ENCODE measurements at regions not wholly inside any gene's neighbourhood (a gene's known extent, or its start where the extent isn't known, plus 50 kb on each side); places are given as distances from the start of the nearest gene placed in this dataset.

DNA sequence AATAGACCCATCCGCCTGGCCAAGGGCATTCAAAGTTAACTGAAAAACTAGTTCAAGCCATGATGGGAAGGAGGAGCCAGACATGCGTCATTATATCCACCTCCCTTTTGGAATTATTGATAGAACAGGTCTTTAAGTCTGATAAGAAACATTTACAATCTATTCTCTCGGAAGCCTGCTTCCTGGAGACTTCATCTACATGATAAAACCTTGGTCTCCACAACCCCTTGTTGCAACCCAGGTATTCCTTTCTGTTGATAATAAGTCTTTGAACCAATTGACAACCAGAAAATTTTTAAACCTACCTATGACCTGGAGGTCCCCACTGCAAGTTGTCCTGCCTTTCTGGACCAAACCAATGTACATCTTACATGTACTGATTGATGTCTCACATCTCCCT is 451.3 kb downstream of the NAF1 start:
- DNase-seq, result no peak

DNA sequence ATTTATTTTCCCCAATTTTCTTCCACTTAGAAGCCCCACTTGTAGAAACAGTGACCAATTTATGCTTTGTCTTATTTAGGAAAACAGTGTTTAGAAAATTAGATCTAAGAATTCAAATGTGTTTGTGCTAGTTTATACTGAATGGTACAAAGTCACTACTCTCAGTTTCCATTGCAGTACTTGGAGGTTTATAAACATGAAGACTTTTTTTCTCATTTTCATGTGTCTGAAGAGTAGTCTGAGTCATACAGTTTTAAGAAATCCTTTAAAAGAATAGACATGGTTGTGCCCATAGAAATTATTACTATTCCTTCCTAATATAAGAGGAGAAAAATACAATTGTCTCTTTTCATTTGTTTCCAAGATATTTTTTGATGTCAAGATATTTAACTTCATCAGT is 458.7 kb downstream of the NAF1 start:
- DNase-seq, result no peak

DNA sequence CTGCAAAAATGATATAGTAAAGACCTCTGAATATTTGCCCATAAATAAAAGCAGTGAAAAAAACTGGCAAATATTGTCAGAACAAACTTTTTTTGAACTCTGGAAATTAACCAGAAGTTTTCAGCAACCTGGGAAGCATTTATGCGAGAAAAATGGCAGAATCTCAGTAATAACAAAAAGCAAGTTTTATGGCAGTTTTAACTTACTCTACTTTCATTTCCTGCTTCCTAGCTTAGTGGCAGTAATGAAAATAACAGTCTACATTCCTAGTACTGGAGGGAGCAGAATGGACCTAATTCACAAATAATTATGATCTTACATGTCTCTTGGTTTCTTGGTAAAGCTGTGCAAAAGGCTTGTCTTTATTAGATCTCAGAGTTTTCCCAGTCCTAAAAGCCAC is 460.1 kb downstream of the NAF1 start:
- DNase-seq, result no peak

DNA sequence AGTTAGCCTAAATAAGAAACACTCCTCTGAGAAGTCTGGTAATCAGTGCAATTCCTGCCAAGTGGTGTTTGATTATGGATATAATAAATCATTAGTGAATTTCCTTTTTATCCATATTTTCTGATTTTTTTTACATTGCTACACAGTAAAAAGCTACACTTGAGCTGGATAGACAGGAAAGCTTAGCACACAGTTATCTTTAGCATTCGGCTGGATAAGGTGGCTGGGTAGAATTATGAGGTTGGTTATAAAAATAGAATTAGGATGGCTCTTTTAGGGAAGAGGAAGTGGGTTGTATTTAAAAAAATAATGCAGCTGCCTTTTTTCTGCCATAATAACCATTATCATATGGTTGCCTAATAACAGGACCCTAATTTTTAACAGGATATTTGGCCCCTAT is 460.6 kb downstream of the NAF1 start:
- no peak for DNase-seq

DNA sequence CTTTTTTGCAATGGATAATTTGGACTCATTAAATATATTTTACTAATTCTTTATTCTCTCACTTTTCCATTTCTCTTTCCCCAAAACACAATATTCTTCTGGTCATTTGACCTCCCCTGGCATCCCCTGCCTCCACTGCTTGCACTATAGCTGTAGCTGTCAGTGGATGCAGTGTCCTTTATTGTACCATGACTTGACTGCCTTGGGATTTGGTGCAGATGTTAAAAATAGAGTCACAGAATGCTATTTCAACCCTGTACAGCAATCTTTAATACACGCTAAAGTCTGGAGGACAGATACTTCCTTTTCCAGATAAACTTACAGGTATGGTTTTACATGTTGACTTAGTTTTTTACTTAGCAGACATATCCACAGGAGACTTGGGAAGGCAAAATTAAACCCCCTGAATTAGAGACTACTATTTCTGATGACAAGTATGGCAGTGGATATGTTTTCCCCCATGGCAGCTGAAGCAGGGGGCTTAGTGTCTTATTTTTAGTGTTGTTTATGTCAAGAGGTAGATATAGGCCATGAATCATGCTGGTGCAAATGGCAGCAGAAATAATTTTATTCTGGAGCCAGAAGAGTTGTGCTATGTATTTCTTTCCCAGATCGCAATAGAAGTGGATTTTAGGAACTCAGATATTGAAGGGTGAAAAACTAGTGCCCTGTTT is 461.4 kb downstream of the NAF1 start:
- DNase-seq, result no peak

DNA sequence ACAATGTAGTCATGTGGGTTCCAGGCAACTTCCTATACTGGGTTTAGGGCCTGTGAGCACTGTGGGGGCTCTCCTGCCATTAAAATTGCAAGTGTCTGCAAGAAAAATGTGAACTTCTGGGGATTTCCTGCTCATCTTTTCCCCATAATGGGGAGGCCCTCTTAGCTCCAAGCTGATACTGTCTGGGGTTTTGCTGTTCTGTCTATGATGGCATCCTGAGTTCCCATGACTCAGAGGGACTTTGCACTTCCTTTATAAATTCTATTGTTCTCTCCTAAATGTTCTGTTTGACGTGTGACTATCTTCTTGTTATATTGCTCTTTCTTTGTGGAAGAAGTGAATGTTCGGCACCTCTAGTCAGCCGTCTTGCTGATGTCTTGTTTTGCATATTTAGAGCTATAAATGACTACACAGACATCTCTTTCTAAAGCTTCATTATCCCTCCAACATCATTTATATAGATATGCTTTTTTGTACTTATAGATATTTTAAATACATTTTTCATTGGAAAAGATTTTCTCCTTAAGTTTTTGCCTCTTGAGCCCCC is 465.8 kb downstream of the NAF1 start:
- no peak for DNase-seq

DNA sequence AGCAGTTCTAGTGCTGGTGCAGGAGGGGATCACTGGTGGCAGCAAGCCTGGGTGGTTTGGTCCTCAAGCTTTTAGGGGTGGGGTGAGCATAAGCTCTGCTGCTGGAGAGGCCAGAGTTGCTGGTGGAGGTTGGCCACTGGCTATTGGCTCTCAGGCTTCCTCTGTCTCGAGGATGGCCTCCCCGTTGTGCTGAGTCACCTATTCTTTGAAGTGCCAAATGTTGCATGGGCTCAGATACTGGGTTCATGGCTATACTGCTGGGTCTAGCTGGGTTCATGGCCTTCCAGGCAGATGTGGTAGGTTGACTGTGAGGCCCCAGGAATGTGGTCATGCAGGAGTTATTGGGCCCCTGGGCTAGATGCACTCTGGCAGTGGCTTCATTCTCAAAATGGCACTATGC is 466.3 kb downstream of the NAF1 start:
- DNase-seq, result no peak

DNA sequence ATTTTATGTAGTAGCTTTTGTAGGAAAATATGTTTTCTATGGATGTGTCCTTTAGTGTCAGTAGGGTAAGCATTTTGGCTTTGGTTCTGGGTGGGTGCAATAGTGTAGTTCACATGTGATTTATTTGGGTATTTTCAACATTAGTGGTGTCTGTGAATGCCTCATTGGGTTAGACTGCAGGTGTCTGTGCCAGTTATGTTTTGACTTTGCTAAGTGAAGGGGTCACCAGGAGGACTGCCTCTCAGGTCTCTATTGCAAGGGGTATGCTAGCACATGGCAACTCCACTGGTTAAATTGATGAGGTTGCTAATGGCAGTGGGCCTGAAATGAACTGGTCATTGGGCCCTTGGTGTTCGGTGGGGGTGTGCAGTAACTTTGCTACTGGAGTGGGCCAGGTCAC is 467.1 kb downstream of the NAF1 start:
- DNase-seq, result no peak

DNA sequence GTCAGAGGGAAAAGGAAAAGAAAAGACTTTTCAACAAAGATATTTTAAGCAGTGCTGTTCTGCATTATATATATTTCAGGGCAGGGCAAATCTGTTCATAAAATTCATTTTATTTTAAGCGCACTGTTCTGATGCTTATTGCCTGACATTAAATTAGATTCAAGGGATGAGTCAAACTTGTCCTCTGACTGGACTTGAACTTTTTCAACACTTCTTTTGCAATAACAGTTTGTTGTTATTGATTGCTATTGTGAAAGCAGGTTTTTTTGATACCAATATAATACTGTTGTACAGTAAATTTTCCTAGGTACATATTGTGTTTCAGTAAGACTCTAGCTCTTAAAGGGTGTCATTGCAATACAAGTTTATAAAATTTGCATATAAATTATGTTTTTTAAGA is 481.3 kb downstream of the NAF1 start:
- DNase-seq, result no peak

DNA sequence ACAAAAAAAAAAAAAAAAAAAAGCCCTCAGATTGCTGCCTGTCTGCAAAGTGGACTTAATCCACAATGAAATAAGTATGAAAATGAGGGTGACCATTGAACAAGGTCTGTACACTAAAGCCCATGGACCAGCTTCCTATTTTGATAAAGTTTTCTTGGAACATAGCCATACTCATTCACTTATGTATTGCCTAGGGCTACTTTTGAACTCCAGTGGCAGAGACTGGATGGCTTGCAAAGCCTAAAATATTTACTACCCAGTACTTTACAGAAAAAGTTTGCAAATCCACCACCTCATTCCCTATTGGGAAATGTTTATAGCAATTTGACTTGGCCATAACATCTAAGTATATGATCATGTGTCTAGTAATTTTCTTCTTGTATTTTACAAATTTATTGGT is 481.7 kb downstream of the NAF1 start:
- no peak for DNase-seq

DNA sequence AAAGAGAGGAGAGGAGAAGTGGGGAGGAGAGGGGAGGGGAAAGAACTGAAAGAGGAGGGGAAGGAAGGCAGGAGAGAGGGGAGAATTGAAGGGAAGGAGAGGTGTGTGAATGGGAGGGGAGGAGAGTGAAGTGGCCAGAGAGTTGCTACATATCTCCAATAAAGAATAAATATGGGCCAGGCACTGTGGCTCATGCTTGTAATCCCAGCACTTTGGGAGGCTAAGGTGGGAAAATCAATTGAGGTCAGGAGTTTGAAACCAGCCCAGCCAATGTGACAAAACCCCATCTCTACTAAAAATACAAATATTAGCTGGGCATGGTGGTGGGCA is 482.4 kb downstream of the NAF1 start:
- no peak for DNase-seq

DNA sequence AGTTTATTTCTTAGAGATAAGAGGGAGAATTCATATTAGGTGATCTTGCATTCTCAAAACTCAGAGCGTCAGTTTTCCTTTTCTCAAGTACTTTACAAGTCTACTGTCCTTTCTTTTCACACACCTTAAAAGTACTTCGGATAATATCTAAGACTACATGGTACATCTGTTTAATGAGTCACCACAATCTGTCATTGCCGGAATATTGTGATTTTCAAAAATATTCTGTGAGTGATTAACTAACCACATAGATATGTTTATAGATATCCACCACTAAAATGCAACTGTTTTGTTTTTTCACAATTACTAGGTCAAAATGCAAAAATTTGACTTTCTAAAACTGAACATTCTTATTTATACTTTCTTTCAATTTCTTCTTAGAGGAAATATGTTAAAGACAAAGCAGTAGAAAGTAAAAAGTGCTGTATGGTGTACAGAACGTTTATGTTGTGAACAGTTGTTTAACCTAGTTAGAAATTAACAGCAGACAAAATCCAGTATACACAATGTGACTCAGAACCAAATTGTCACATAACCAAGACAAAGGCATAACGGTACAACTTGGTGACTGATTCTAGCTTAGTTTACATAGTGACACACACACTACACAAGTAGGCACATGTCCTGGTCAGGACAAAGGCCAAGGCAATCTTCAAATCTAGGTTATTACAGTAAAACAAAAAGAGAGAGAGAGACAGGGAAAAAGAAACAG is 482.9 kb downstream of the NAF1 start:
- no peak for DNase-seq

DNA sequence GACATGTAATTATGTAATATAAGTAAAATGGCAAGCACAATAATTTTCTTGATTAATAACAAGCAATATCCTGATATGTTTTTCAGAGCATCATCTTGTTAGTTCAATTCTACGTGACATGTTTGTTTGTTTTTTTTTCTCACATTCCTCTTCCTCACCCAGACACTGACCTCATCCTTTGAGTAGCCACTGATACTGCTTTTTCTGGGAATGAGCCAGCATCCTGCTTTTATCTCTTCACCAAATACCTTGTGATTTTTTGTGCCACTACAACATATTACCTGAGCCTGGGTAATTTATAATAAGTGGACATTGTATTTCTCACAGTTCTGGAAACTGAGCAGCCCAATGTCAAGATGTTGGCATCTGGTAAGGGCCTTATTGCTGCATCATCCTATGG is 484.0 kb downstream of the NAF1 start:
- DNase-seq, result no peak

DNA sequence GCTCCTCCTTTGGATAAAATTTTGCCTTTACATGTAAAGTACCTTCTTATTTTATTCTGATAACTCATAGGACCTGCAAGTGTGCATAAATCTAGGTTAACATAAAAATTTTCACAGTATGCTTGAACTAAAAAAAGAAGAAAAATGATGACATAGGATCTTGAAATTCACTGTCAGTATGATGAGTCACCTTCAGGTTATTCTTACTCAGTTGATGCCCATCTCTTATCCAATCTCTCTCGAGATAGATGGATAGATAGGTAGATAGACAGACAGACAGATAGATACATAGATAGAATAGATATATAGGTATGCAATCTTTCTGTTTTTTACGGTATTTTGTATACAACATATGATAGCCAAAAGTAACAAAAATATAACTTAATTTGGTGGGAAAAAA is 485.5 kb downstream of the NAF1 start:
- no peak for DNase-seq

DNA sequence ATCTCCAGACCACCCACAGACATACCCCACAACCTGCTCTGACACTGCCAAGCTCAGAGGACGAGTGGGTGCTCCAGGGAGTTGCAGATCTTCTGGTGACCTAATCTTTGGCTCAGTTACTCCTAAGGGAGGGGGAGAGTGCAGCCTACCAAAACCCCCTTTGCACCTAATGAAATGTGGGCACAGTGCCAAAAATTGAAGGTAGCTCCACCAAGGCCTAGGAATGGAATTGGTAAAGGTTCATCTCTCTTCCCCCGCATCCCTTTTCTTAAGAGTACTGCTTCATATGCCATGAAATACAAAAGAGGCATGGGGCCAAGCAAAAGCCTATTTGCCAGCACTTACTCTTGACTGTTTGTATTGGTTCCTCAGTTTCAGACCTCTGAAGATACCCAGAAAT is 491.0 kb downstream of the NAF1 start:
- no peak for DNase-seq

DNA sequence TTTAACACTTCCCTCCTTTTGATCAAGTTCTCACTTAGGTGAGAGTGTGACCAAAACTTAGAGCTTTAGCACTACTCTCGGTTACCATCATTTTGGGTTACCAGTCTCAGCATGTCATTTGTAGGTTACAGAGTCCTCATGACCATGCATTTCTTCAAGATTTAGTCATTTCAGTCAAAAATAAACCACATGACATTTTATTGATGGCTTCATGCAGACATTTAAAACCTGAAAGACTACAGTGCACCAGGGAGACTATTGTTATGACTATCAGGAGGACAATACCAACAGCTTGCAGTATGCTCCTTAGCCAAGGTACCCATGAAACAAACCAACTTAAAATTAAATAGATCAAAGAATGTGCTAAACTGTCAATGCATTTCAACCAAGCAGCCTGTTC is 498.1 kb upstream of the FSTL5 start:
- no peak for DNase-seq

DNA sequence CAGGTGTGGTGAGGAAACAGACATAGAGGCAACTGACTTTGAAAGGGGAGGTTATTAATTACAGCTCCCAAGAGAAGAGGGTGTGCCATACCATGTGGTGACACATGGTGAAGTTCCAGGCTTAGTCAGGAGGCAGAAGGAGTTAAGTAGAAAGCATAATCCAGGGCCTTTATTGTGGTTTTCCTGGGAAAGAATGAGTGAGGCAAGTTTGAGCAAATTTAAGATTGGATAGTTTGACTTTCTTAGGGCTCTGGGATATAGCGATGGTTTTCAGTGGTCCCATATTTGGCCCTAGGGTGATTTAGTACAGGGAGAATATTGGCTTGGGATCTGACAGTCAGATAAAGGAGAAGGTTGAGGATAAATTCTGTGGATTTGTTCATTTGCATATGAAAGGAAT is 495.9 kb upstream of the FSTL5 start:
- DNase-seq, result no peak

DNA sequence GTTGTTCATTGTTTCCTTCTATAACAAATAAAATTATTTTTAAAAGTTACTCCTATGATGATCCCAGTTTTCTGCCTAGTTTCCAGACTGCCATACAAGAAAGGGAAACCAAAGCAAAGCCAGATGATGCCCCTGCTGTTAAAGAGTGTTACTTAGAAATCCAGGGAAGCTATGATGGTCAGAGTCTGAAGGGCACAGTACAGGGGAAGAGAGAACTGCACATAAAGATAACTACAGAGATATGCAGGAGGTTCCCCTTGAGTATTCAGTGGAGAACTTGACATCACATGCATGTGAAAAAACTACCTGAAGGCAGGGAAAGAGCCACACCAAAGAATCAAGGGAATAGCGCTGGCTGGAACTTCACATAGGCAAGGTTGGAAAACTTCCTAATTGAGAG is 494.2 kb upstream of the FSTL5 start:
- DNase-seq, result no peak

DNA sequence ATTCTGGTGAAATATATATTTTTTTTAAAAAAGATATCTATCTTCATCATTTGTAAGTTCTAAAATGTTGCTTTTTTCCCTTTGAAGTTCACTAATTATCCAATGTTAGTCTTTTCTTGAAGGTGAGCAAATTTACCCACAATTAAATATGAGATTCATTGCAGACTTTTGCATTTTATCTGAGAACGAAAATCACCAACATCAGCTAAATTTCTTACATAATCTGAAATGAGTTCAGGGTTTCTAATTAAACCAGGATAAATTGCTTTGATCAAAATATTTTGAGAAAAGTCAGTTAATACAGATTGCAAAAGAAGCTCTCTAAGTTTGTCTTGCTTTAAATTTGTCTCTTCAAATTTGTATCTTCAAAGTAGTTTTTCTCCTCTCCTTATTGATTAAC is 486.4 kb upstream of the FSTL5 start:
- DNase-seq, result no peak

DNA sequence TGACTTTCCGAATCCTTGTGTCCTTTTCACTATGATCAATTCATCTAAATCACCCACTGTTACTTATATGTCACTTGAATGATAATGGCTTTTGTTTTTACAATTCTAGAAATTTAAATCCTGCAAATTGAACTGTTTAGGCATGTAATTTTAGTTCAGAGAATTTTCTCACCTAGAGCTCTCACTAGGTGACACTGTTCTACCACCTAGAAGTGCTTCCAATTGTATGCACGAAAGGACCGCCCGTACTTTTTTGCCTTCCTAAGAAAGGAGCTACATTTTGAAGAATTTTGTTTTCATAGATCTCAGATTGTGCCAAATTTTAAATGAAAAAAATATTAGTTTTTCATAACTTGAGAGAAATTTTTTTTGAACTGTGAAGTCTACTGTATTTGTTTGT is 481.6 kb upstream of the FSTL5 start:
- DNase-seq, result no peak

DNA sequence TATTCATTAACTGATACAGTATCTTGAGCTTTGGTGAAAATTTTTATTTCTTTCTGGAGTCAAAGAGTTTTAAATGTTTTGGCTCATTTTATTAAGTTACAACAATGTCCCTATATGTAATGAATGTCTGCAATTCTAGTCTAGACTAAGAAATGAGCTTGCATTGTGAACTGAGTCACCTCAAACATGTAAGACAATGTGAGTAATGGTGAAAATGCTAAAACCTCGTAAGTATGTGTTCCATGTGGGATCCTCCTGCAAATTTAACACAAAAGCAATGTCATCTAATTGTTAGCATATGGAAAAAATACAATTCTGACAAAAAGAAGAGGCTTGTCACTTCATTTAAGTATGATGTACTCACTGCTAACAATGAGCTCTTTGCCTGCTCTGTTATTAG is 480.5 kb upstream of the FSTL5 start:
- no peak for DNase-seq

DNA sequence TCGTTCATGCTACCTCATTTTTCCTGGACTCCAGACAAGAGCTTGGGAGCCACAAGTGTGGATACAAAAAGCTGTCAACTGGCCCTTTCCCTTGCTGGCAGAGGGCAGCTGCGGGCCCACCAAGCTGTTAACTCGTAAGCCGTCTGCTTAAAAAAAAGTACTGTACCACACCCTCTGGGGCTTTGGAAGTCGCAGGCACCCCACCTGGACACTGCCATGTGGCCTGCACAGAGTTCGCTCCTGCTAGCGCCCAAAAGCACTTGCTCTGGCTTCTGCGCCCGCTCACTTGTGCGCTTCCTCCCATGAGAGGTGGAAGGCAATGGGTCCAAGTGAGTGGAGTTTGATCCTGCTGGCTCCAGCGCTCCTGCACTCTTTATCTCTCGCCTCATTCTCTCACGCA is 476.4 kb upstream of the FSTL5 start:
- no peak for DNase-seq

DNA sequence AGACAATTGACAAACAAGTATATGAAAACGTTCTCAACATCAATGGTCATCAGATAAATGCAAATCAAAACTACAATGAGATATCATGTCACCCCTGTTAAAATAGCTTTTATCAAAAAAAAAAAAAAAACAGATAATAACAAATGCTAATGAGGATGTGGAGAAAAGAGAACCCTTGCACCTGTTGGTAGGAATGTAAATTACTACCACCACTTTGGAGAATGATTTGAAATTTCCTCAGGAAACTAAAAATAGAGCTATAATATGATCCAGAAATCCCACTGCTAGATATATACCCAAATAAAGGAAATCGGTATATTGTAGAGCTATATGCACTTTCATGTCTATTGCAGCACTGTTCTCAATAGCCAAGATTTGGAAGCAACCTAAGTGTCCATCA is 470.6 kb upstream of the FSTL5 start:
- DNase-seq, result no peak

DNA sequence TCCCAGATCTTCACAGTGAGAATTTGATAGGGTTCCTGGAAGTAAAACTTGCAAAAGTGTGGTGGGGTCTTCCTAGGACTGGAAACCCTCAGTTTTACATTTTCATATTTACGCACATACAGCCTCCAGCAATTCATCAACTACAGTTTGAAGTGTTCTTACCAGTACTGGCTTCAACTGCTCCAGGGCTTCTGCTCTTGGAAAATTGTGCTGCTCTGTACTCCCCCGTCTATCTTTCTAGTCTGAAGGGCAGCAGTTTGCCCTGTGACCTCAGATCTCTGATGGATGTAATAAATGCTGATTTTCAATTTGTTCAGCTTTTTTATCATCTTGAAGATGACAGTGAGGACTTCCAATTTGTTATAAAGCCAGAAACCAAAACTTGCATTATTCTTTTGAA is 458.9 kb upstream of the FSTL5 start:
- no peak for DNase-seq

DNA sequence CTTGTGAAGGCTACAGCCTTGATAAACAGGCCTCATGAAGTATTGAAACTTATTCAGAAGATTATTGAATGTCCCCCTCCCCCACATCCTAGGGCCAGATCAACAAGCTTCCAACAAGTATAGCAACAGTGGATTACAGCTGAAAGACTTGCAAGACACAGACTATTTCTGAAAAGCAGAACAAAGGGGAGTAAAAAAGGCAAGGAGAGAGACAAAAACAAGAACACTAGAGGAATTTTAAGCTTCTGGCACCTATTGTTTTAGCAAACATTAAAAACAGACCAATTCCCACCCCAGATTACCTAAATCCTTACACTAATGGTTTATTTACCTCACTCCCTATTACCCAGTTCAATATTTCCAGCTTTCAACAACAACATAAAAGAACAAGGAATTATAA is 446.3 kb upstream of the FSTL5 start:
- DNase-seq, result no peak

Measured in stimulated activated CD4-positive, alpha-beta T cell treated with anti-CD3 and anti-CD28 coated beads, Interleukin-2, amount 100 ng/mL, for 24 hours (primary cell).